K562 (cell line): ENCODE measurements at regions not wholly inside any gene's neighbourhood (a gene's known extent, or its start where the extent isn't known, plus 50 kb on each side); places are given as distances from the start of the nearest gene placed in this dataset.
"Not testable (repeated sequence)": the region's sequence is repeated elsewhere in the genome, so short reads cannot be mapped to it uniquely, and the experiment has no call there.

ENCODE experiments used
- DNMT1 ChIP-seq: fragments of 450-650 bp; IDR thresholded peaks from 2 replicates; pipeline ENCODE4 v1.6.1; 2016; ENCODE audit warnings: antibody characterized with exemption, mild to moderate bottlenecking
- POLR2G ChIP-seq: fragments of 200-400 bp; formaldehyde crosslinking; IDR thresholded peaks from 2 replicates; pipeline ENCODE4 v1.6.1; 2017; ENCODE audit warnings: low read depth, mild to moderate bottlenecking, antibody characterized with exemption, low read length, moderate library complexity
- USF2 ChIP-seq: sonication (generic); formaldehyde crosslinking; IDR thresholded peaks from 2 replicates; pipeline ENCODE4 v1.5.0; 2020; ENCODE audit warnings: missing genetic modification reagents
- ZNF277 ChIP-seq: fragments of 250-450 bp; sonication (Bioruptor Pico); IDR thresholded peaks from 2 replicates; pipeline ENCODE4 v1.8.0; 2022; ENCODE audit warnings: inconsistent platforms, mild to moderate bottlenecking, moderate library complexity, borderline replicate concordance

GRCh38 chr1:83472066-83472465 is 526.9 kb downstream of the TTLL7 start:
- TF ChIP-seq POLR2G; USF2 (CRISPR knock-in tag); ZNF277 (CRISPR knock-in tag); DNMT1: not testable (repeated sequence)
